HG03103 (cell line): ENCODE measurements at regions not wholly inside any gene's neighbourhood (a gene's known extent, or its start where the extent isn't known, plus 50 kb on each side); places are given as distances from the start of the nearest gene placed in this dataset.

Experiments
- ATAC-seq: cut with Tn5 transposase; IDR thresholded peaks from one replicate; pipeline ENCODE4 v1.9.1; 2021; ENCODE audit warnings: low read depth; ENCODE audit not compliant: unreplicated experiment

- ATAC-seq: no peak
These were observed 188.3 kb downstream of the OGFRL1 start for GRCh38 chr6:71476872-71477271.

GRCh38 chr6:71478834-71479541, 190.4 kb downstream of the OGFRL1 start:
- ATAC-seq: no peak

GRCh38 chr6:71480577-71480976, 192.0 kb downstream of the OGFRL1 start:
- ATAC-seq: no peak

GRCh38 chr6:71481011-71481410, 192.4 kb downstream of the OGFRL1 start:
- no peak for ATAC-seq

GRCh38 chr6:71481801-71482200, 193.2 kb downstream of the OGFRL1 start:
- ATAC-seq: no peak

DNA sequence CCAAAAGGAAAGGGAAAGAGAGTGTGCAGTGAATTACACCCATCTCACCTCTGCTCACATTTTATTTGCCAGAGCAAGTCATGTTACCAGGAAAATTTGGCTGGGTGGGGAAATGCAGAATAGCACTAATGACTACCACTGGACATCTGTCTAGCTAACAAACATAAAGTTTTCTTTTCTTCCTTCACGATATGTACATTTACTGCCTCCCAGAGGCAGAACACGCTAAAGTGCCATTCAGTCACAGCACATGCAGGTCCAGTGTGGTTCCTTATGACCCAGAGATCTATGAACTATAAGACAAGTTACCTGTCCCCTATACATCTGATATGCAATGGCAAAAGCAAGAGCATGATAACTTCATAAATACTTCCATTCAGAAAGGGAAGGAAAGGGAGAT, 194.1 kb downstream of the OGFRL1 start:
- no peak for ATAC-seq

GRCh38 chr6:71486461-71486860, 197.8 kb downstream of the OGFRL1 start:
- no peak for ATAC-seq

GRCh38 chr6:71488186-71488585, 199.6 kb downstream of the OGFRL1 start:
- no peak for ATAC-seq

GRCh38 chr6:71489736-71490135, 201.1 kb downstream of the OGFRL1 start:
- no peak for ATAC-seq

DNA sequence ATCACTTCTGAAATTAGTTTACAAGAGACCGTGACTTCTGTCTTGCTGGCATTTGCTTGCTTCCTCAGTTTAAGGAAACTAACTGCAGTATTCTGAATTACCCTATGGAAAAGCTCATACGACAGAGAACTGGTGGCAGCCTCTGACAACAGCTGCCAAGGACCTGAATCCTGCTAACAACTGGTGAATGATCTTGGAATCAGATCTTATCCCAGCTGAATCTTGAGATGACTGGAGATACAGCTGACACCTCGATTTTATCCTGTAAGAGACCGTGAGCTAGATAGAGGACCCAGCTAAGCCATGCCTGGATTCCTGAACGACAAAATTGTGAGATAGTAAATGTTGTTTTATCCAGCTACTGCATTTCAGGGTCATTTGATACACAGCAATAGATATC, 202.3 kb downstream of the OGFRL1 start:
- no peak for ATAC-seq

DNA sequence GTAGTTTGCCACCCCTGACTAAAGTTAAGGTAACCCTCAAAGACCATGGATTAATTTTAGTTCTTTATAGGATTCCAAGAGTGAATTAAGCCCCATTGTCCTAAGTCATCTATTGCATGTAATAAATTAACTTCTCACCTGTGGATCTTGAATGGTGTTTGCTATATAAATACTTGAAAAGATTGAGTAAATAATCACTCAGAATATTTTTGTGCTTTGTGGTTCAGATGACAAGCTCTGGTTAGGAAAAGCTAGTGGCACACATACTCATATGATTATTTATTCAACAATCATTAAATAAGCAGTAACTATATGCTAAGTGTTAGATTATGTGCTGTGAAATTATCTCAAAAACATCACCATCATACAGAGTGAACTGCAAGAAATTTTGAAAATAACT, 203.2 kb downstream of the OGFRL1 start:
- no peak for ATAC-seq

- ATAC-seq: no peak
These were observed 204.1 kb downstream of the OGFRL1 start for GRCh38 chr6:71492668-71493067.

- peak; percentile 100 for ATAC-seq
These were observed 207.6 kb downstream of the OGFRL1 start for GRCh38 chr6:71496018-71496721.

DNA sequence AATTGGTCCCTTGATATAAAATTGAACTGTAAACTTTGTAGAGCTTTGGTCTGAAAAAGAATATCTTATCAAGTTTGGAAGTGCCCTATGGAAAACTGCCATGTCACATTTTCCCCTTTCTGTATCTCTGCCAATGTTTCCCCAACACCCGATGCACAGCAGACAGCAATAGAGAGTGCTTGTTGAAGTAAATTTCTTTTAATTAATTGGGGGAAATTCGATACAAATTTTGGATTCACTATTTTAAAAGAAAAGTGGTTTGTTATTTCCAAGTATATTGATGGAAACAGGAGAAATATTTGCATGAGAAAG, 208.1 kb downstream of the OGFRL1 start:
- no peak for ATAC-seq

DNA sequence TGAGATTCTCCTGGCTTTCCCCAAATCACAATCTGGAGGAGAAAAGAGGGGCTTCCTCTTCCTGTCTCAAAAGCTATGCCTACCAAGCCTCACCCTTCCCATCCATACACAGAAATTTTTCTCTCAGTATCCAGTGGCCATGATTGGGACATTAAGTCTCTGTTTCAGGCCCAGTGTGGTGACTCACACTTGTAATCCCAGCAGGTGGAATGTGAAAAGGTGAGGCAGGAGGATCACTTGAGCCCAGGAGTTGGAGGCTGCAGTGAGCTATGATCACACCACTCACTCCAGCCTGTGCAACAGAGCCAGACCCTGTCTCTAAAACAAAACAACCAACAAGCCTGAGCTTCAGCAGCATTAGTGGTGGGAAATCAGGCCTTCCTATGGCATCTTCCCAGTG, 210.0 kb downstream of the OGFRL1 start:
- no peak for ATAC-seq

DNA sequence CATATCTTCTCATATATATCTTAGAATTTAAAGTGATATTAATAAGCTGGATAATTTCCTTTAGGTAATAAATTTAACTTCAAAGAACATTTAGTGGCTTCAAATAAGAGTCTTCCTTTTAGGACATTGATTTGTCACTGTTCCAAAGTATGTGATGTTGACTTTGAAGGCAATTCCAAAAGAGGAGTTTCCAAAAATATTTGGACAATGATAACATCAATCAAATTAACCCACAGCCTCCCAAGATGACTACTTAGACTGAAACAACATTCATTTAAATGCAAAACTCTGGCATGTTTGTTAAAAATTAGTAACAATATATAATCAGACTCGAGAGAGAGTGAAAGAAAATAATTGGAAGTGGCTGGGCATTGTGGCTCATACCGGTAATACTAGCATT, 211.1 kb downstream of the OGFRL1 start:
- no peak for ATAC-seq

DNA sequence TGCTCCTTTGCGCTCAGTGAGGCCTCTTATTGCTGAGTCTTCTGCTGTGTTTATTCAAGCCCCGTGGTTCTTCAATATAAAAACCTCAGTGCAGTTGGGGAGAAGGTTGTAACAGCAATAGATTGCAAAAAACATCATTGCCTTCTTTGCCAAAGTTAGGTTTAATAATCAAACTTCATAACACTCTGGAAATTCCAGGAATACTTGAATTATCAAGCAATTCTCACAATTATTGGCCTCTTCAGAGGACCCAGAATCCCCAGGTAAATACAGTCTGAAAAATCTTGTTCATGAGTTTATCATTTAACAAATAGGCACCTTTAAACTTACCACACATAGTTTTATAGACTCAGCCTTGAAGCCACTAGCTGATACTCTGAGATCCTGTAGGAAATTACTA, 213.6 kb downstream of the OGFRL1 start:
- no peak for ATAC-seq

GRCh38 chr6:71502956-71503355, 214.3 kb downstream of the OGFRL1 start:
- no peak for ATAC-seq

- no peak for ATAC-seq
These were observed 218.6 kb downstream of the OGFRL1 start for GRCh38 chr6:71507183-71507582.

GRCh38 chr6:71509191-71510005, 220.8 kb downstream of the OGFRL1 start:
- no peak for ATAC-seq

DNA sequence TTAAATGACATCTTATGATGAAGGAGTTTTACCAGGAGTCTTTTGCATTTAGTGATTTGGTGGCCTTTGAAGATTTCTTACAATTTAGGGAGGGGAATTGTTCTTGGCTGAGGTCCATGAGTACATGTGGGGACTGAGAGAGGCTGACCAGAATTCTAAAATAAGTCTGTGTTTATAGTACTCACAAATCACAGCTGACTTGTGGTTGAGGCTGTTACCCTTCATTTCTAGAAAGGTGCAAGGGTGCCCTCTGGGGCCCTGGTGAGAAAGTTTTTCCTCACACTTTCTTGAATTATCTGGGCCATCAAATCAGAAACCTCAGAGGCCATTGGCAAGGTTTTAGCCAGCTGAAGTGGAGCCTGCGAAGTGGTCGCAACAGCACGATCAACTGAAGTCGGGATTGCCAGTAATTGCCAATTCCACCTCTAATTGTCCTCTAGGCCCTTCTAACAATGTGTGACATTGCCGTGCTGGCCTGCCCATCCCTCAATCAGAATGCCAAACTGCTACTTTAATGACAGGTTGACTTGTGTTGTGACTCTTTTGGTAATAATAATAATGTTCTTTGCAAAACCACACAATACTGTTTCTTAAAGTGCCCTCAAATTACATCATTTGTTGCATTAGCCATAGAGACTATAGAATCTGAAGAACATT, 221.6 kb downstream of the OGFRL1 start:
- peak; percentile 71 for ATAC-seq
